GM21825 (cell line): ENCODE measurements at regions not wholly inside any gene's neighbourhood (a gene's known extent, or its start where the extent isn't known, plus 50 kb on each side); places are given as distances from the start of the nearest gene placed in this dataset.

Experiments
- ATAC-seq: cut with Tn5 transposase; IDR thresholded peaks from one replicate; pipeline ENCODE4 v1.9.1; 2021; ENCODE audit warnings: mild to moderate bottlenecking, moderate library complexity; ENCODE audit not compliant: unreplicated experiment

DNA sequence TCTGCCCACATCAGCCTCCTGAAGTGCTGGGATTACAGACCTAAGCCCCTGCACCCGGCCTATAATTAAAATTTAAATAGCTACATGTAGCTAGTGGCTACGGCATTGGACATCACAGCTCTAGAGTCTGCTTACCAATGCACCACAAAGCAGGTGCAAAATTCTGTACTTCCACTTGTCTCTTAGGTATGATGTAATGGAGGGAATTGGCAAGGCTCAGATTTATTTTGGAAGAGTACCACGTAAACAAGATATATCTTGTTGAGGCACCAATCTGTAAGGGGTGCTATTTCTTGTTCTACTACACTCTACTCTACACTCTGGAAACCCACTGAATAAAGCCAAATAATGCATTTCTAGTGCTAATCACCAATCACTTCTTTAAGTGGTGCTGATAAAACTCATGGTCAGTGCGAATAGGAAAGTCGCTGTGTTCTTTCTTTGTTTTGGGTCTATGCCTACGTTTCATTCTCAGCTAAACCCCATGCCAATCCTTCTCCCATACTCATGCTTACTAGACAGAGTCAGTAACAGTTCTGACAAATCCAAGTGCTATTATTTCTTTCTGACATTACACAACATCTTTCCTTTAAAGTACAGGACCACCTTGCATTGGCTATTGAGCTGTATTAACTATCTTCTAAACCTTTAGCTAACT is 92.3 kb downstream of the GC start:
- no peak for ATAC-seq

- ATAC-seq = no peak
Observed at GRCh38 chr4:71689822-71690221, 94.1 kb downstream of the GC start.

DNA sequence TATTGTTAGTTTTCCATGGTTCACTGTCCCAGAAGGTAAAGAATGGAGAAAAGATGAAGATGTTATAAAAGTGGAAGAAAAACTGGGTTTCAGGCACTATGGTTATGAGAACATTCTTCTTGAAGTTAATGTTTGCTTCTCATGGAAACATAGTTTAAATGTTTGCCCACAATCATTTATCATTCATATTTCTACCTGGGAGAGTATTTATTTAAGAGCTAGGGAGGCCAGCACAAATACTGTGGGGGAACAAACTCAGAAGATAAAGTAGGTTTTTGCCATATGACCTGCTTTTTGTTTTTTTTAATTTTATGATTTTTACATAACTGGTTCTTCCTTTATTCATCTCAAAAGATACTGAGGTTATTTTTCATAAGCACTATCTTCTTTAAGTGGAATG is 96.8 kb downstream of the GC start:
- no peak for ATAC-seq

DNA sequence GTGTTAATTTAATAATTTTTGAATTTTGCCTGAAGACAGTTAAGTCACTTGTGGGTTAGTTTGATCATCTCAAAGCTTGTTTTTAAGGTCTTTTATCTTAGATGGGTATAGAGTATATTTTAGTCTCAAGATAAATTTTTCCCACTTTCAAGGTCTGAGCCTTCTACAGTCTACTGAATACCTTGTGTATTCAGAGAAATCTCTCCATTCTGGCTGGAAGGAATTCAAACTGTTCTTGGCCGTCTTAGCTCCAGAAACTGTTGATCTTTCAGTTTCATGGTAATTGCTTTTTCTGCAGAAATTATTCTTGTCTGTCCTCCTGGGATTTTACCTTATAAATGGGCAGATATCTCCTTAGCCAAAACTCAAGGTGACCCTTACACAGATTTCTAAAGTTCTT is 97.9 kb downstream of the GC start:
- ATAC-seq = no peak

DNA sequence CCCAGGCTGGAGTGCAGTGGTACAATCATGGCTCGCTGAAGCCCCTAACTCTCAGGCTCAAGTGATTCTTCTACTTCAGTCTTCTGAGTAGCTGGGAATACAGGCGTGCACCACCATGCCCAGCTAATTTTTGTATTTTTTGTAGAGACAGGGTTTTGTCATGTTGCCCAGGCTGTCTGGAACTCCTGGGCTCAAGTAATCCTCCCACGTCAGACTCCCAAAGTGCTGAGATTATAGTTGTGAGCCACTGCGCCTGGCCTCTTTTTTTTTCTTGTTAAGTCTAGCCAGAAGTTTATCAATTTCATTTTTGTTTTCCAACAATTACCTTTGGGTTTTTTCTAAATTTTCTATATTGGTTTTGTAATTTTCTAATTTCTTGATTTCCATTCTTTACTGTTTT is 100.6 kb downstream of the GC start:
- no peak for ATAC-seq

DNA sequence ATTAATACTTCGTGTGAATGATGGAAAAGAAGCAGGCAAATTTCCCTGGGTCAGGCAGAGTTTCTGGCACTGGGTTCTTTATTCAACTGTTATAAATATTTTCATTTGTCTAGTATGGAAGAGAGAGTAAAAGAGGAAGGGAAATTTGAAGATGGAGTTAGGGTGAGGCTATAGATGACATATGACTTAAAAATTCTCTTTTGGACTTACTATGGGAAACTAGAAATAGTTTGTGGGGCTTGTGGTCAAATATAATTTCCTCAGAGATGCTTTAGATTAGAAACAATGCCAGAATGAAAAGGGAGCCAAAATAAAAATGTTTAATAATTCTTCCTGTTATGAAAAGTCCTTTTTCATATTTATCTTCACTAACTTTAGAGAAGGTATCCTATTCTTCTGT is 103.2 kb downstream of the GC start:
- no peak for ATAC-seq

DNA sequence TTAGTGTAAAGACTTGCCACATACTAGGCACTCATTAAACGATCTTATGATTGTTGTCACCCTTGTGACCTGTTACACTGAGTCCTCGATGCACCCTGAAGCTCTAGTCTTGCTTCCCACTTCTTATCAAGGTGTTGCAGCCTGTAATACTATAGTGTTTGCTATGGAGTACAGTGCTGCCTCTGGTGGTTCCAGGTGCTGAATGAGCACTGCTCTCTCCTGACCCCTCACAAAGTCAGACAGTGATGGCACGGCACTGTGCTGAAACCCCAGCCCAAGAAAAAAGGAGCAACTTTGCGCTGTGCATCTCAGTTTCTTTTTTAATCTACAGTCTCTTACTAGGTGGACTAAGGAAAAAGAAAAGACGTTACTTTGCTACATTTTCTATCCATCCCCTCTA is 106.3 kb downstream of the GC start:
- ATAC-seq = no peak

GRCh38 chr4:71669291-71669690 is 114.6 kb downstream of the GC start:
- ATAC-seq = no peak

- no peak for ATAC-seq
Observed at GRCh38 chr4:71665358-71665757, 118.5 kb downstream of the GC start.

GRCh38 chr4:71664366-71664765 is 119.5 kb downstream of the GC start:
- ATAC-seq = no peak

GRCh38 chr4:71663780-71664179 is 120.1 kb downstream of the GC start:
- ATAC-seq = peak; percentile 50

DNA sequence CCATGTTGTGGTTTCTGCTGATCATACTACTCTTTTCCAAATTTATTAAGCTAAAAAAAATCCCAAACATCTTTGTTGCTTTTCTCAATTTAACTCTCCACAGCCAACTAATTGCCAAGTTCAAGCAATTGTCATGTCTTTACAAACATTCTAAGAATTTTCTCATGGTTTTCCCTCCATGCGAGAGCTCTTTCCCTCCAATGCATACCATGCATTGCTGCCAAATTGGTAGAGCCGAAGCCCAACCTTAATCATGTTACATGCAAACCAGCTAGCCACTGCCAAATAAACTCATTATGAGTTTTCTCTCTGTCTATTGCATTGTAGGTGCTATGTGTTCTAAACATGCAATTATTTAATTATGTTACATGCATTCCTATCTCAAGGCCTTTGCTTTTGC is 123.9 kb downstream of the GC start:
- no peak for ATAC-seq

DNA sequence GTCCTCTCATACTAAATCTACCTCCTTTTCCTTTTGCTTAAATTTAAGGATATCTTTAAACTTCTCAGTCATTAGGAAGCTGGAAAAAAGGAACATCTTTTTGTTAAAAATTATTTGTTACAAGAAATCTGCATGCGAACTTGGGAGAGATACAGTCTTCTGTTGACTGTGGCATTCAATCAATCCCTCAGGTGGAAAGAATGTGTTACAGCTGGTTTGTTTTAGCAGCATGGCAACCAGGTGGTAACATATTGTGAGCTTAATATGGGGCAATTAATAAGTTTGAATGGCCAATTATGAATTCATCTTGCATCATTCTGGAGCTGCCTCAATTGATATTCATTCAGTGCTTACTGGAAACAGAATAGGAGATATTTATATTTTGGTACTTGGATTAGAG is 135.0 kb downstream of the GC start:
- no peak for ATAC-seq

- ATAC-seq = no peak
Observed at GRCh38 chr4:71648448-71648847, 135.4 kb downstream of the GC start.

GRCh38 chr4:71639380-71639779 is 144.5 kb downstream of the GC start:
- no peak for ATAC-seq

DNA sequence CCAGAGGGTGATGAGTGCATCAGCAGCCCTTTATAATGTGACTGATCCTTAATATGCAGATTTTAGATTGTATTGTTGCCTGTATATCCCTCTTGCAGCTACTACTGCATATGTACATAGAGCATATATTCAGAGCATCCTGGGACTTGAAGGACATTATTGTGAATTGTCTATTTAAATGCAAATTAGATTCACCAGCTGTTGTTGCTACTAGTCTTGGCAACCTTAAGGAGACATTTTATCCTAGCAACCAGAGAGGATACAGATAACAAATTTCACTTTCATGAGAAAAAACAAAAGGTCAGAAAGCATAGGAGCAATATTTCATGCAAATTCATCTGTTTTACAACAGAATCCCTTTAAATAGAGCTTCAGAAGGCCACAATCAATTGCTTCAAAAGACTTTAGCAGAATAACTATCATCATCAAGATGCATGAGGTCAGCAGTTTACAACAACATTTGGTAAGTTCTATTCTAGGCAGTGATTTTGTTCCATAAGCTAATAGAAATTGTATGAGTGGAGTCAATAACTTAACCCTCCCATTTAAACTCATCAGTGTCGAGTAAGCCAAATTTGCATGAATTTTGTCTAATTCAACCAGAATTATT is 148.6 kb downstream of the GC start:
- no peak for ATAC-seq

DNA sequence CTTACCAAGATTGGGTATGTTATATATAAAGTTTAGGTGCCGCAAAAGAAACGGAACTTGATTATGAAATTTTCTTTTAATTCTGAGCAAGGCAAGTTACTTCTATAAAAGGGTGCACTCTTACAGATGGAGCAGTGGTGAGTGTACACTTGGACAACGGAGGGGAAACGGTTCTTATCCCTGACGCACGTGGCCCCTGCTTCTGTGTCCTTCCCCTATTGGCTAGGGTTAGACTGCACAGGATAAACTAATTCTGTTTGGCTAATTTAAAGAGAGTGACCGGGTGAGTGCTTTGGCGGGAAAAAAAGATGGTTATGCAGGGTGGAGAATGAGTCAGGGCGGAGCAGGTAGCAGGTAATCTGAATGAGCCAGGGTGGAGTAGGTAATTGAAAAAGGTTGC is 149.5 kb downstream of the GC start:
- no peak for ATAC-seq

DNA sequence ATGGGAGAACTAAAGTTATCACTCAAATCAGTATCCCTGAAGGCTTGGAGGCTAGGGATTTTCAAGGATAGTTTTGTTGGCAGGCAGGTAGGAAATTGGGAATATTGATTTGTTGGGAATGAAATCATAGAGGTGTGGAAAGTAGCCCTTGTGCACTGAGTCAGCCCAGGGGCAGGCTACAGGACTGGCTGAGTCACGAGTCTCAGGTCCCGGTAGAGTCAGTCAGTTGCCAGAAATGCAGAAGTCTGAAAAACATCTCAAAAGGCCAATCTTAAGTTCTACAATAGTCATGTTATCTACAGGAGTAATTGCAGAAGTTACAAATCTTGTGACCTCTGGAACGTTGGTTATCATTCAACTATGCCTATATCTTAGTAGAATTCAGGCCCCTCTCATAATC is 153.1 kb downstream of the GC start:
- ATAC-seq = no peak

DNA sequence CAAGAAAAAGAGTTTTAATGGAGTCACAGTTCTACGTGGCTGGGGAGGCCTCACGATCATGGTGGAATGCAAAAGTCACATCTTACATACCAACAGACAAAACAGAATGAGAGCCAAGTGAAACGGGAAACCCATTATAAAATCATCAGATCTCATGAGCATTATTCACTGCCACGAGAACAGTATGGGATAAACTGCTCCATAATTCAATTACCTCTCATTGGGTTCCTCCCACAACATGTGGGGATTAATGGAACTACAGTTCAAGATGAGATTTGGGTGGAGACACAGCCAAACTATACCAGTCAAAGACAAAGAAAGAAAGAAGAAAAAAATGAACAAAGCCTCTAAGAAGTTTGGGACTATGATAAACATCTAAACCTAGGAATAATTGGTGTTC is 158.9 kb downstream of the GC start:
- no peak for ATAC-seq
